IPS-20b (cell line): ENCODE measurements at regions not wholly inside any gene's neighbourhood (a gene's known extent, or its start where the extent isn't known, plus 50 kb on each side); places are given as distances from the start of the nearest gene placed in this dataset.

Experiments used
- H3K27ac ChIP-seq: one replicate; pipeline ENCODE4 v1.5.1; 2013; ENCODE audit warnings: low read length
- H3K27me3 ChIP-seq: 2 replicates; pipeline ENCODE4 v1.6.1; 2013; ENCODE audit warnings: mild to moderate bottlenecking, low read length, inconsistent platforms; ENCODE audit not compliant: insufficient read depth
- H3K36me3 ChIP-seq: 2 replicates; pipeline ENCODE4 v1.6.1; 2013; ENCODE audit warnings: low read depth, mild to moderate bottlenecking, inconsistent platforms, low read length, moderate library complexity; ENCODE audit not compliant: insufficient read depth
- H3K4me1 ChIP-seq: 2 replicates; pipeline ENCODE4 v1.6.1; 2013; ENCODE audit warnings: mild to moderate bottlenecking, control low read depth, inconsistent platforms, low read length, moderate library complexity; ENCODE audit not compliant: insufficient read depth
- H3K4me3 ChIP-seq: 2 replicates; pipeline ENCODE4 v1.5.1; 2013; ENCODE audit warnings: mild to moderate bottlenecking, low read length, inconsistent platforms
- H3K9ac ChIP-seq: 2 replicates; pipeline ENCODE4 v1.6.1; 2013; ENCODE audit warnings: low read depth, mild to moderate bottlenecking, inconsistent platforms, low read length, moderate library complexity
- H3K9me3 ChIP-seq: 2 replicates; pipeline ENCODE4 v1.6.1; 2013; ENCODE audit warnings: mild to moderate bottlenecking, low read depth, low read length, inconsistent platforms; ENCODE audit not compliant: insufficient read depth

- H3K9ac ChIP-seq = no peak overlapping the region
- no peaks in the 10 kb centered on the region for H3K4me1 ChIP-seq
- H3K27ac ChIP-seq = no peak overlapping the region
- no peak overlapping the region for H3K4me3 ChIP-seq
- no peaks in the 10 kb centered on the region for H3K9me3 ChIP-seq
- H3K36me3 ChIP-seq = no peaks in the 10 kb centered on the region
- no peaks in the 10 kb centered on the region for H3K27me3 ChIP-seq
These were observed 485.9 kb downstream of the LMO4 start for GRCh38 chr1:87814573-87814972.

- no peak overlapping the region for H3K27ac ChIP-seq
- H3K4me3 ChIP-seq = no peak overlapping the region
- H3K36me3 ChIP-seq = no peaks in the 10 kb centered on the region
- H3K4me1 ChIP-seq = no peaks in the 10 kb centered on the region
- H3K27me3 ChIP-seq = no peaks in the 10 kb centered on the region
- no peak overlapping the region for H3K9ac ChIP-seq
- H3K9me3 ChIP-seq = no peaks in the 10 kb centered on the region
These were observed 488.0 kb downstream of the LMO4 start for GRCh38 chr1:87816646-87817045.

- Histone ChIP-seq H3K27ac (no peak overlapping the region), H3K9ac (no peak overlapping the region), H3K4me1 (no peaks in the 10 kb centered on the region), H3K27me3 (no peaks in the 10 kb centered on the region), H3K36me3 (no peaks in the 10 kb centered on the region), H3K4me3 (no peak overlapping the region), H3K9me3 (no peaks in the 10 kb centered on the region)
These were observed 492.1 kb downstream of the LMO4 start for GRCh38 chr1:87820668-87821334.

- Histone ChIP-seq H3K9ac (no peak overlapping the region), H3K36me3 (no peaks in the 10 kb centered on the region), H3K27me3 (no peaks in the 10 kb centered on the region), H3K4me1 (no peaks in the 10 kb centered on the region), H3K9me3 (no peaks in the 10 kb centered on the region), H3K27ac (no peak overlapping the region), H3K4me3 (no peak overlapping the region)
These were observed 492.6 kb downstream of the LMO4 start for GRCh38 chr1:87821335-87821697.

GRCh38 chr1:87826681-87827251 is 498.1 kb downstream of the LMO4 start:
- no peak overlapping the region for H3K9ac ChIP-seq
- no peaks in the 10 kb centered on the region for H3K4me1 ChIP-seq
- H3K4me3 ChIP-seq = no peak overlapping the region
- no peak overlapping the region for H3K27ac ChIP-seq
- H3K27me3 ChIP-seq = no peaks in the 10 kb centered on the region
- H3K9me3 ChIP-seq = no peaks in the 10 kb centered on the region
- H3K36me3 ChIP-seq = no peaks in the 10 kb centered on the region

GRCh38 chr1:87829360-87829759 is 500.7 kb downstream of the LMO4 start:
- H3K4me3 ChIP-seq = no peak overlapping the region
- no peaks in the 10 kb centered on the region for H3K9me3 ChIP-seq
- H3K27ac ChIP-seq = no peak overlapping the region
- no peaks in the 10 kb centered on the region; the same call in 1 of the 2 replicates for H3K4me1 ChIP-seq
- H3K9ac ChIP-seq = no peak overlapping the region
- H3K36me3 ChIP-seq = no peaks in the 10 kb centered on the region
- H3K27me3 ChIP-seq = no peaks in the 10 kb centered on the region

GRCh38 chr1:87830432-87830978 is 501.8 kb downstream of the LMO4 start:
- H3K4me1 ChIP-seq = no peaks in the 10 kb centered on the region; the same call in 1 of the 2 replicates
- H3K27me3 ChIP-seq = no peaks in the 10 kb centered on the region
- no peak overlapping the region for H3K9ac ChIP-seq
- no peak overlapping the region for H3K4me3 ChIP-seq
- H3K9me3 ChIP-seq = no peaks in the 10 kb centered on the region
- H3K36me3 ChIP-seq = no peaks in the 10 kb centered on the region
- H3K27ac ChIP-seq = no peak overlapping the region

GRCh38 chr1:87833166-87833565 is 504.5 kb downstream of the LMO4 start:
- no peak overlapping the region for H3K4me3 ChIP-seq
- H3K27ac ChIP-seq = no peak overlapping the region
- H3K36me3 ChIP-seq = no peaks in the 10 kb centered on the region
- no peaks in the 10 kb centered on the region for H3K27me3 ChIP-seq
- H3K4me1 ChIP-seq = no peaks in the 10 kb centered on the region; the same call in 1 of the 2 replicates
- no peaks in the 10 kb centered on the region for H3K9me3 ChIP-seq
- H3K9ac ChIP-seq = no peak overlapping the region

GRCh38 chr1:87834151-87834550 is 505.5 kb downstream of the LMO4 start:
- Histone ChIP-seq H3K4me3 (no peak overlapping the region), H3K36me3 (no peaks in the 10 kb centered on the region), H3K9me3 (no peaks in the 10 kb centered on the region), H3K9ac (no peak overlapping the region), H3K27ac (no peak overlapping the region), H3K27me3 (no peaks in the 10 kb centered on the region), H3K4me1 (no peaks in the 10 kb centered on the region; the same call in 1 of the 2 replicates)

- Histone ChIP-seq H3K27me3 (no peaks in the 10 kb centered on the region), H3K4me3 (no peak overlapping the region), H3K9ac (no peak overlapping the region), H3K4me1 (no peaks in the 10 kb centered on the region; the same call in 1 of the 2 replicates), H3K27ac (no peak overlapping the region), H3K9me3 (no peaks in the 10 kb centered on the region), H3K36me3 (no peaks in the 10 kb centered on the region)
These were observed 506.3 kb downstream of the LMO4 start for GRCh38 chr1:87834941-87835340.

- Histone ChIP-seq H3K9me3 (no peaks in the 10 kb centered on the region), H3K27me3 (no peaks in the 10 kb centered on the region), H3K4me3 (no peak overlapping the region), H3K9ac (no peak overlapping the region), H3K27ac (no peak overlapping the region), H3K36me3 (no peaks in the 10 kb centered on the region), H3K4me1 (no peaks in the 10 kb centered on the region)
These were observed 512.1 kb downstream of the LMO4 start for GRCh38 chr1:87840767-87841166.

- no peaks in the 10 kb centered on the region for H3K9me3 ChIP-seq
- H3K27me3 ChIP-seq = no peaks in the 10 kb centered on the region
- H3K36me3 ChIP-seq = no peaks in the 10 kb centered on the region
- no peak overlapping the region for H3K4me3 ChIP-seq
- no peak overlapping the region for H3K9ac ChIP-seq
- H3K4me1 ChIP-seq = no peaks in the 10 kb centered on the region
- H3K27ac ChIP-seq = no peak overlapping the region
These were observed 512.7 kb downstream of the LMO4 start for GRCh38 chr1:87841332-87841731.
